H1 (cell line): ENCODE measurements at regions not wholly inside any gene's neighbourhood (a gene's known extent, or its start where the extent isn't known, plus 50 kb on each side); places are given as distances from the start of the nearest gene placed in this dataset.
"Not testable (repeated sequence)": the region's sequence is repeated elsewhere in the genome, so short reads cannot be mapped to it uniquely, and the experiment has no call there.

Experiments
- CTCF ChIA-PET: fragments of 300-600 bp; sonication (Branson Sonifier 250); formaldehyde crosslinking; loops from one replicate; lab custom pipeline; 2021; ENCODE audit not compliant: partially characterized antibody; lab: Charles Lee
- POLR2A ChIA-PET: fragments of 300-600 bp; sonication (Branson Sonifier 250); formaldehyde crosslinking; loops from one replicate; lab custom pipeline; 2021; ENCODE audit warnings: inconsistent platforms; ENCODE audit not compliant: partially characterized antibody; lab: Charles Lee
- DNase-seq, 2 experiments: peaks; one replicate each; pipeline versions ENCODE4 v3.0.0 to v3.0.0-alpha.2; 2010 to 2022; ENCODE audit warnings: low spot score in 2 of 2, low read depth in 1 of 2, mixed read lengths in 1 of 2
- FAIRE-seq: peaks from 2 replicates; lab custom pipeline; 2011; peaks lifted over from hg19 to GRCh38; lab: Jason Lieb, UNC
- H2AFZ ChIP-seq: 2 replicates; pipeline ENCODE4 v1.8.1; 2012; ENCODE audit warnings: low read length, inconsistent platforms
- H2AK5ac ChIP-seq: 2 replicates; pipeline ENCODE4 v1.6.1; 2013; ENCODE audit warnings: low read depth, low read length
- H2BK120ac ChIP-seq: replicated peaks from 2 replicates; pipeline ENCODE3; 2013; ENCODE audit warnings: low read depth, low read length, inconsistent platforms
- H2BK12ac ChIP-seq: 2 replicates; pipeline ENCODE4 v1.6.1; 2013; ENCODE audit warnings: low read depth, low read length
- H2BK15ac ChIP-seq: 2 replicates; pipeline ENCODE4 v1.6.1; 2013; ENCODE audit warnings: low read length
- H2BK20ac ChIP-seq: 2 replicates; pipeline ENCODE4 v1.6.1; 2013; ENCODE audit warnings: low read length
- H2BK5ac ChIP-seq: 2 replicates; pipeline ENCODE4 v1.6.1; 2013; ENCODE audit warnings: low read depth, low read length
- H3K14ac ChIP-seq: 2 replicates; pipeline ENCODE4 v1.6.1; 2013; ENCODE audit warnings: inconsistent platforms; ENCODE audit not compliant: insufficient read length
- H3K18ac ChIP-seq: 2 replicates; pipeline ENCODE4 v1.6.1; 2013; ENCODE audit warnings: low read length; ENCODE audit errors: extremely low read depth
- H3K23ac ChIP-seq: 2 replicates; pipeline ENCODE4 v1.6.1; 2013; ENCODE audit warnings: inconsistent platforms; ENCODE audit not compliant: insufficient read length
- H3K23me2 ChIP-seq: 2 replicates; pipeline ENCODE4 v1.6.1; 2013; ENCODE audit warnings: low read depth, low read length
- H3K27ac ChIP-seq: 2 replicates; pipeline ENCODE4 v1.6.1; 2011; ENCODE audit warnings: low read depth, low read length, inconsistent platforms
- H3K27me3 ChIP-seq, 4 experiments: replicated peaks in 1 of 4; 1 replicate in 1 of 4; 2 replicates in 3 of 4; pipeline versions ENCODE4 v1.6.1 to v1.8.1; 2011 to 2013; ENCODE audit warnings: low read length in 3 of 4, mild to moderate bottlenecking in 3 of 4, inconsistent platforms in 2 of 4, mixed read lengths in 2 of 4, moderate library complexity in 1 of 4; ENCODE audit not compliant: control insufficient read depth in 3 of 4, insufficient read depth in 3 of 4; ENCODE audit errors: extremely low read depth in 1 of 4
- H3K36me3 ChIP-seq, 4 experiments: 2 replicates each; pipeline versions ENCODE4 v1.6.1 to v1.8.1; 2011 to 2013; ENCODE audit warnings: mild to moderate bottlenecking in 4 of 4, low read length in 3 of 4, moderate library complexity in 2 of 4, control low read depth in 1 of 4, inconsistent platforms in 1 of 4; ENCODE audit not compliant: insufficient read depth in 4 of 4, control insufficient read depth in 2 of 4
- H3K4ac ChIP-seq: replicated peaks from 2 replicates; pipeline ENCODE3; 2013; ENCODE audit warnings: low read length, low read depth, mixed read lengths, inconsistent platforms; ENCODE audit not compliant: insufficient read length
- H3K4me1 ChIP-seq, 4 experiments: replicated peaks in 1 of 4; 1 replicate in 1 of 4; 2 replicates in 3 of 4; pipeline versions ENCODE4 v1.6.1 to v1.8.1; 2011 to 2013; ENCODE audit warnings: low read length in 3 of 4, inconsistent platforms in 2 of 4, mixed read lengths in 1 of 4; ENCODE audit not compliant: insufficient read depth in 4 of 4, control insufficient read depth in 3 of 4
- H3K4me2 ChIP-seq, 2 experiments: 2 replicates each; pipeline versions ENCODE4 v1.6.1 to v1.8.1; 2011 to 2013; ENCODE audit warnings: low read depth in 2 of 2, low read length in 2 of 2, control low read depth in 1 of 2, inconsistent platforms in 1 of 2, mild to moderate bottlenecking in 1 of 2; ENCODE audit not compliant: insufficient read depth in 1 of 2
- H3K4me3 ChIP-seq, 4 experiments: fragments of 200-600, 300-600 bp in 1 of 4; sonication (generic), shearing (Covaris generic), sonication (Bioruptor Twin) in 1 of 4; 2 replicates each; pipeline versions ENCODE4 v1.5.1 to v1.8.1; 2011 to 2016; ENCODE audit warnings: low read length in 4 of 4, low read depth in 3 of 4, control low read depth in 2 of 4, inconsistent platforms in 2 of 4, mild to moderate bottlenecking in 2 of 4, mixed read lengths in 1 of 4, moderate library complexity in 1 of 4; ENCODE audit not compliant: insufficient read depth in 2 of 4; ENCODE audit errors: extremely low read depth in 1 of 4
- H3K56ac ChIP-seq: replicated peaks from 2 replicates; pipeline ENCODE3; 2013; ENCODE audit warnings: low read depth, mild to moderate bottlenecking, mixed read lengths, low read length, inconsistent platforms; ENCODE audit not compliant: insufficient read length
- H3K79me1 ChIP-seq: 2 replicates; pipeline ENCODE4 v1.6.1; 2013; ENCODE audit warnings: low read depth, low read length, control low read depth
- H3K79me2 ChIP-seq, 2 experiments: 2 replicates each; pipeline versions ENCODE4 v1.6.1 to v1.8.1; 2012 to 2013; ENCODE audit warnings: low read length in 2 of 2, mild to moderate bottlenecking in 2 of 2, inconsistent platforms in 1 of 2; ENCODE audit not compliant: insufficient read depth in 2 of 2, control insufficient read depth in 1 of 2
- H3K9ac ChIP-seq, 4 experiments: replicated peaks in 1 of 4; 1 replicate in 1 of 4; 2 replicates in 3 of 4; pipeline versions ENCODE4 v1.6.1 to v1.8.1; 2011 to 2013; ENCODE audit warnings: low read depth in 3 of 4, low read length in 3 of 4, control low read depth in 2 of 4, mild to moderate bottlenecking in 2 of 4, moderate library complexity in 2 of 4, inconsistent platforms in 1 of 4; ENCODE audit errors: extremely low read depth in 1 of 4
- H3K9me3 ChIP-seq, 2 experiments: 2 replicates each; pipeline versions ENCODE4 v1.6.1 to v1.8.1; 2012 to 2013; ENCODE audit warnings: mild to moderate bottlenecking in 2 of 2, moderate library complexity in 2 of 2, control low read depth in 1 of 2, inconsistent platforms in 1 of 2, low read depth in 1 of 2, low read length in 1 of 2, mixed read lengths in 1 of 2; ENCODE audit not compliant: insufficient read depth in 2 of 2
- H4K20me1 ChIP-seq, 2 experiments: replicated peaks in 1 of 2; 2 replicates each; pipeline versions ENCODE3 to v1.8.1; 2011 to 2013; ENCODE audit warnings: inconsistent platforms in 2 of 2, low read length in 2 of 2, mild to moderate bottlenecking in 1 of 2; ENCODE audit not compliant: insufficient read depth in 2 of 2, control insufficient read depth in 1 of 2
- H4K5ac ChIP-seq: 2 replicates; pipeline ENCODE4 v1.6.1; 2013; ENCODE audit warnings: low read length, low read depth, mixed read lengths, inconsistent platforms; ENCODE audit not compliant: insufficient read length
- H4K8ac ChIP-seq: 2 replicates; pipeline ENCODE4 v1.8.0; 2013; ENCODE audit warnings: mild to moderate bottlenecking, moderate library complexity, low read length, inconsistent platforms; ENCODE audit not compliant: insufficient read depth; ENCODE audit errors: extremely low read depth
- H4K91ac ChIP-seq: replicated peaks from 2 replicates; pipeline ENCODE3; 2013; ENCODE audit warnings: low read length, mixed read lengths, inconsistent platforms; ENCODE audit not compliant: insufficient read length
- ASH2L ChIP-seq: fragments of 200-600, 300-600 bp; sonication (generic); IDR thresholded peaks from one replicate; pipeline ENCODE4 v1.7.1; 2017; ENCODE audit warnings: low read length
- WGBS, 2 experiments: shearing (Covaris generic) in 1 of 2; methylation state at CpG; one replicate each; pipeline versions ENCODE4 v1.1.6 to v1.1.7; 2013 to 2015; ENCODE audit warnings: low lambda C conversion rate in 2 of 2, mixed read lengths in 2 of 2, inconsistent platforms in 1 of 2, low coverage in 1 of 2, missing lambda C conversion rate in 1 of 2; ENCODE audit not compliant: insufficient replicate concordance in 2 of 2, insufficient coverage in 1 of 2, insufficient read length in 1 of 2; ENCODE audit errors: extremely low coverage in 1 of 2, missing lambda C conversion rate in 1 of 2; 5-methylcytosine and 5-hydroxymethylcytosine counted together

- H2BK15ac ChIP-seq: no peak overlapping the region
- no peaks in the 10 kb centered on the region for H3K79me1 ChIP-seq
- H3K36me3 ChIP-seq: no peaks in the 10 kb centered on the region
- H3K4ac ChIP-seq: no peak overlapping the region
- CTCF ChIA-PET: no interaction called here
- FAIRE-seq: no peak
- no peaks in the 10 kb centered on the region for H3K27me3 ChIP-seq
- H2BK120ac ChIP-seq: no peak overlapping the region
- no peak overlapping the region for H3K18ac ChIP-seq
- H2BK20ac ChIP-seq: no peak overlapping the region
- no peaks in the 10 kb centered on the region for H3K23me2 ChIP-seq
- no peak overlapping the region for H4K5ac ChIP-seq
- H3K9ac ChIP-seq: no peak overlapping the region
- H3K14ac ChIP-seq: no peak overlapping the region
- H3K79me2 ChIP-seq: no peaks in the 10 kb centered on the region
- H4K20me1 ChIP-seq: no peaks in the 10 kb centered on the region
- no peak overlapping the region for H2BK5ac ChIP-seq
- peaks cover 30 to 88% of the 10 kb centered on the region in 2 experiments for H3K9me3 ChIP-seq
- no peak overlapping the region for H2AK5ac ChIP-seq
- H3K4me3 ChIP-seq: no peak overlapping the region
- no peaks in the 10 kb centered on the region for H3K4me1 ChIP-seq
- no peak overlapping the region for H4K91ac ChIP-seq
- H2AFZ ChIP-seq: no peak overlapping the region
- POLR2A ChIA-PET: no interaction called here
- no peak for TF ChIP-seq ASH2L
- H3K23ac ChIP-seq: no peak overlapping the region
- H4K8ac ChIP-seq: no peak overlapping the region
- no peak overlapping the region for H3K56ac ChIP-seq
- H3K4me2 ChIP-seq: no peak overlapping the region
- H2BK12ac ChIP-seq: no peak overlapping the region
- no peak for DNase-seq
- H3K27ac ChIP-seq: no peak overlapping the region
- WGBS, 2 experiments: 69% methylated on average over 4 of the region's 5 CpGs; no CpG with 5 or more reads in 1 of the 2 experiments
Measured at GRCh38 chr22:16699326-16699725, 106.7 kb upstream of the CCT8L2 start.

GRCh38 chr22:16697492-16698044 is 105.0 kb upstream of the CCT8L2 start:
- peaks cover 30 to 79% of the 10 kb centered on the region in 2 experiments for H3K9me3 ChIP-seq
- H2BK20ac ChIP-seq, H3K4ac ChIP-seq, H2AK5ac ChIP-seq, FAIRE-seq, H2BK5ac ChIP-seq, H3K4me1 ChIP-seq, H2BK120ac ChIP-seq, H3K14ac ChIP-seq, H4K91ac ChIP-seq, H3K23ac ChIP-seq, H3K27me3 ChIP-seq, H3K4me2 ChIP-seq, H3K23me2 ChIP-seq, H4K5ac ChIP-seq, H3K79me1 ChIP-seq, H4K20me1 ChIP-seq, H3K79me2 ChIP-seq, H3K36me3 ChIP-seq, H2AFZ ChIP-seq, H3K9ac ChIP-seq, H4K8ac ChIP-seq, POLR2A ChIA-PET, DNase-seq, H2BK12ac ChIP-seq, H3K4me3 ChIP-seq, H3K27ac ChIP-seq, H3K56ac ChIP-seq, H2BK15ac ChIP-seq, CTCF ChIA-PET, H3K18ac ChIP-seq: not testable (repeated sequence)
- 90% methylated on average over 15 of the region's 32 CpGs; no CpG with 5 or more reads in 1 of the 2 experiments for WGBS, 2 experiments
